Fibroblast of lung (primary cell): ENCODE measurements at regions not wholly inside any gene's neighbourhood (a gene's known extent, or its start where the extent isn't known, plus 50 kb on each side); places are given as distances from the start of the nearest gene placed in this dataset.

Source experiments
- DNase-seq, 2 donors: peaks; one replicate each; pipeline versions ENCODE4 v3.0.0 to v3.0.0-alpha.2; 2010; ENCODE audit warnings: low read depth in 2 of 2
- H2AFZ ChIP-seq: 2 replicates; pipeline ENCODE4 v1.5.1; 2012; ENCODE audit warnings: low read length, control low read depth, inconsistent platforms
- H3K27ac ChIP-seq: 2 replicates; pipeline ENCODE4 v1.5.1; 2011; ENCODE audit warnings: low read length, control low read depth; ENCODE audit not compliant: insufficient read depth
- H3K27me3 ChIP-seq: 2 replicates; pipeline ENCODE4 v1.5.1; 2011; ENCODE audit warnings: mild to moderate bottlenecking, low read length; ENCODE audit not compliant: control insufficient read depth, insufficient read depth
- H3K36me3 ChIP-seq: 2 replicates; pipeline ENCODE4 v1.5.1; 2011; ENCODE audit warnings: low read length; ENCODE audit not compliant: control insufficient read depth, insufficient read depth
- H3K4me1 ChIP-seq: 2 replicates; pipeline ENCODE4 v1.5.1; 2011; ENCODE audit warnings: low read length; ENCODE audit not compliant: control insufficient read depth, insufficient read depth; ENCODE audit errors: extremely low read depth
- H3K4me2 ChIP-seq: 2 replicates; pipeline ENCODE4 v1.5.1; 2011; ENCODE audit warnings: low read length, control low read depth; ENCODE audit not compliant: insufficient read depth; ENCODE audit errors: extremely low read depth
- H3K4me3 ChIP-seq, 4 experiments: fragments of 200-600 bp in 1 of 4; sonication (generic) in 1 of 4; replicated peaks in 1 of 4; 2 replicates each; pipeline ENCODE4 v1.5.1; 2011 to 2016; ENCODE audit warnings: low read length in 4 of 4, low read depth in 3 of 4, mild to moderate bottlenecking in 3 of 4, control low read depth in 2 of 4, inconsistent platforms in 1 of 4, mixed read lengths in 1 of 4; ENCODE audit not compliant: insufficient read depth in 1 of 4; ENCODE audit errors: control extremely low read depth in 1 of 4
- H3K79me2 ChIP-seq: 2 replicates; pipeline ENCODE4 v1.5.1; 2012; ENCODE audit warnings: mild to moderate bottlenecking, low read length, inconsistent platforms; ENCODE audit not compliant: control insufficient read depth, insufficient read depth
- H3K9ac ChIP-seq: 2 replicates; pipeline ENCODE4 v1.5.1; 2011; ENCODE audit warnings: mild to moderate bottlenecking, low read length, control low read depth; ENCODE audit not compliant: insufficient read depth
- H3K9me3 ChIP-seq: 2 replicates; pipeline ENCODE4 v1.5.1; 2012; ENCODE audit warnings: low read depth, low read length; ENCODE audit not compliant: control insufficient read depth, insufficient read depth
- H4K20me1 ChIP-seq: 2 replicates; pipeline ENCODE4 v1.5.1; 2011; ENCODE audit warnings: low read length; ENCODE audit not compliant: control insufficient read depth, insufficient read depth; ENCODE audit errors: extremely low read depth
- EZH2 ChIP-seq: IDR thresholded peaks from 2 replicates; pipeline ENCODE4 v1.5.1; 2012; ENCODE audit warnings: low read length, control low read depth, mild to moderate bottlenecking; ENCODE audit errors: missing control alignments
- TF ChIP-seq, protein P1 (sequence below), 2 donors: IDR thresholded peaks in 1 of 2; conservative IDR thresholded peaks in 1 of 2; 1 replicate in 1 of 2; 2 replicates in 1 of 2; pipeline ENCODE4 v1.5.1; 2011 to 2012; ENCODE audit warnings: low read length in 2 of 2, control low read depth in 1 of 2, inconsistent platforms in 1 of 2, low read depth in 1 of 2, mild to moderate bottlenecking in 1 of 2

DNA sequence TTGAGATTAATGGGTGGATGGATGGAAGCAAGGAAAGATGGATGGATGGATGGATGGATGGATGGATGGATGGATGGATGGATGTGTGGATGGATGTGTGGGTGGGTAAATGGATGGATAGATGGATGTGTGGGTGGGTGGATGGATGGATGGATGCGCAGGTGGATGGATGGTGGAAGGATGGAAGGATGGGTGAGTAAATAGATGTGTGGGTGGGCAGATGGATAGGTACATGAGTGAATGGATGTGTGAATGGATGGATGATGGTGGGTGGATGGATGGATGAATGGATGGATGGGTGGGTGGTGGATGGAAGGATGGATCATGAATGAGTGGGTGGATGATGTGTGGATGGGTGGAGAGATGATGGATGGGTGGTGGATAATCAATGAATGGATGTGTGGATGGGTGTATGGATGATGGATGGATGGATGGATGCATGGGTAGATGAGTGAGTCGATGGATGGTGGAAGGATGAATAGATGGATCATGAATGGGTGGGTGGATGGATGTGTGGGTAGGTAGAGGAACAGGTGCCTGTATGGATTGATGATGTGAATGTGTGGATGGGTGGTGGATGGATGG lies 375.2 kb downstream of the BRD1 start:
- Histone ChIP-seq H3K79me2 (no peaks in the 10 kb centered on the region), H3K36me3 (no peaks in the 10 kb centered on the region), H4K20me1 (no peaks in the 10 kb centered on the region), H3K9ac (no peak overlapping the region), H3K27me3 (no peaks in the 10 kb centered on the region), H3K4me1 (no peaks in the 10 kb centered on the region), H3K4me3 (no peak overlapping the region), H3K27ac (no peak overlapping the region), H3K4me2 (no peak overlapping the region), H2AFZ (no peak overlapping the region), H3K9me3 (no peaks in the 10 kb centered on the region)
- TF ChIP-seq, protein P1, sequence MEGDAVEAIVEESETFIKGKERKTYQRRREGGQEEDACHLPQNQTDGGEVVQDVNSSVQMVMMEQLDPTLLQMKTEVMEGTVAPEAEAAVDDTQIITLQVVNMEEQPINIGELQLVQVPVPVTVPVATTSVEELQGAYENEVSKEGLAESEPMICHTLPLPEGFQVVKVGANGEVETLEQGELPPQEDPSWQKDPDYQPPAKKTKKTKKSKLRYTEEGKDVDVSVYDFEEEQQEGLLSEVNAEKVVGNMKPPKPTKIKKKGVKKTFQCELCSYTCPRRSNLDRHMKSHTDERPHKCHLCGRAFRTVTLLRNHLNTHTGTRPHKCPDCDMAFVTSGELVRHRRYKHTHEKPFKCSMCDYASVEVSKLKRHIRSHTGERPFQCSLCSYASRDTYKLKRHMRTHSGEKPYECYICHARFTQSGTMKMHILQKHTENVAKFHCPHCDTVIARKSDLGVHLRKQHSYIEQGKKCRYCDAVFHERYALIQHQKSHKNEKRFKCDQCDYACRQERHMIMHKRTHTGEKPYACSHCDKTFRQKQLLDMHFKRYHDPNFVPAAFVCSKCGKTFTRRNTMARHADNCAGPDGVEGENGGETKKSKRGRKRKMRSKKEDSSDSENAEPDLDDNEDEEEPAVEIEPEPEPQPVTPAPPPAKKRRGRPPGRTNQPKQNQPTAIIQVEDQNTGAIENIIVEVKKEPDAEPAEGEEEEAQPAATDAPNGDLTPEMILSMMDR (conservative IDR thresholded peaks at IDR 0.05 in 1 of 2, IDR thresholded peaks at IDR 0.05 in 1 of 2; ENCODE audit: low read depth in 1 of 2, low read length in 2 of 2): no peak
- TF ChIP-seq EZH2: no peak
- DNase-seq: no peak

DNA sequence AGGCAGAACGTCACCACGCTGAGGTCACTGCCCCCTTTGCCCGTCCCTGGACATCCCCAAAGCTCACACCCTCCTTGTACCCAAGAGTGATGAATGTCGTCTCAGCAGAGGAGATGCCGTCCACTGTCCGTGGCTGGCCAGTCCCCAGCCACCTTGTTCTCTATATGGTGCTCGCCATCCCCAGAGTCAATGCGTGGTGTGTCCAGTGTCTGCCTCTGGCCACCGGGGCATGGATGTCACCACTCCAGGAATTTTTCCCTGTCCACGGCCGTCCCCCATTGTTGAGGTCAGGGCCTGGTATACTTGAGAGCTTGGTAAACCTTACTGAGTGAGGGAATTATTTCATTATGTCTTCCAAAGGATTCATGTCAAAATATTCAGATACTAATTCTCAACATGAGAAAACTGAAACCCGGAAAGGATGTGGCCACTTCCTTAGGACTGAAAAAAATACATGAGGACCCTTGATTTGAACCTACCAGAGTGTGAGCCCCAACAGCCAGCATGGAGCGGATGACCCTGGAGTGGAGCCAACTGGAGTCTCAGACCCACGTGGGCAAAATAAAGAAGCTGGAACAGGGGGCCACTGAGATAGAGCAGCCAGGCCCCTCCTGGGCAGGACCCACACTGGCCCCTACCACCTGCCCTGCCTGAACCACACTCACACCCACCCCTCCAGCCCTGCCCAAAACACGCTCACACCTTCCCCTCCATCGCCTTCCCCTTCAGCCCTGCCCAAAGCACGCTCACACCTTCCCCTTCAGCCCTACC lies 376.4 kb downstream of the BRD1 start:
- no peak overlapping the region for H3K4me2 ChIP-seq
- H3K9me3 ChIP-seq: no peaks in the 10 kb centered on the region
- no peaks in the 10 kb centered on the region for H3K4me1 ChIP-seq
- DNase-seq: no peak
- no peak overlapping the region for H2AFZ ChIP-seq
- H3K27me3 ChIP-seq: no peaks in the 10 kb centered on the region
- no peaks in the 10 kb centered on the region for H3K79me2 ChIP-seq
- no peaks in the 10 kb centered on the region for H3K36me3 ChIP-seq
- H3K4me3 ChIP-seq: no peak overlapping the region
- no peak for TF ChIP-seq EZH2
- TF ChIP-seq, protein P1 (conservative IDR thresholded peaks at IDR 0.05 in 1 of 2, IDR thresholded peaks at IDR 0.05 in 1 of 2; ENCODE audit: low read depth in 1 of 2, low read length in 2 of 2): no peak
- no peak overlapping the region for H3K9ac ChIP-seq
- H3K27ac ChIP-seq: no peak overlapping the region
- H4K20me1 ChIP-seq: no peaks in the 10 kb centered on the region

DNA sequence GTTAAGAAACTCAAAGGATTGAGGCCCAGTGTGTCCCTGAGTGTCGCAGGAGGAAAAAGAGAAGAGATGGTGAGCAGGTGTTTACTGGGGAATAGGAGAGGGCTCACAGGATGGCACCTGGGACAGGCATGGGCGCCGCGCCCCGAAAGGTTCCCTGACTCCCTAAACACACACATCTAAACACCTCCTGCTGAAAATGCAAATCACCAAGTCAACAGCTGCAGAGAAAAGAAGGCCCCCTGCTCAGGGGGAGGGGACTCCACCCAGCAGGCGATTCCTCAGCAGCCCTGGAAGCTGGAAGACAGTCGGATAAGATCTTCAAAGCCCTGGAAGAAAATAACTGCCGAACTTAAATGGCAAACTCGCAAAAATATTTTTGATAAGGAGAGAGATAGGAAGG lies 377.2 kb downstream of the BRD1 start:
- no peaks in the 10 kb centered on the region for H3K79me2 ChIP-seq
- no peak overlapping the region for H3K4me3 ChIP-seq
- no peaks in the 10 kb centered on the region for H3K27me3 ChIP-seq
- TF ChIP-seq EZH2: no peak
- TF ChIP-seq, protein P1 (conservative IDR thresholded peaks at IDR 0.05 in 1 of 2, IDR thresholded peaks at IDR 0.05 in 1 of 2; ENCODE audit: low read depth in 1 of 2, low read length in 2 of 2): no peak
- no peaks in the 10 kb centered on the region for H3K9me3 ChIP-seq
- H3K4me1 ChIP-seq: no peaks in the 10 kb centered on the region
- no peak overlapping the region for H3K9ac ChIP-seq
- no peak overlapping the region for H2AFZ ChIP-seq
- no peak overlapping the region for H3K27ac ChIP-seq
- no peak overlapping the region for H3K4me2 ChIP-seq
- DNase-seq: no peak
- H3K36me3 ChIP-seq: no peaks in the 10 kb centered on the region
- no peaks in the 10 kb centered on the region for H4K20me1 ChIP-seq
